Neural cell (in vitro differentiated cells): ENCODE measurements at regions not wholly inside any gene's neighbourhood (a gene's known extent, or its start where the extent isn't known, plus 50 kb on each side); places are given as distances from the start of the nearest gene placed in this dataset.

Experiments
- H2AFZ ChIP-seq: fragments of 200-600, 300-800 bp; sonication (generic), shearing (Covaris generic); 2 replicates; pipeline ENCODE4 v1.6.0; 2014; ENCODE audit warnings: low read depth, mild to moderate bottlenecking, antibody characterized with exemption, low read length, moderate library complexity
- H3F3A ChIP-seq: fragments of 200-600 bp; shearing (Covaris generic); 2 replicates; pipeline ENCODE4 v1.6.1; 2016; ENCODE audit warnings: mild to moderate bottlenecking, moderate library complexity, mixed read lengths, antibody characterized with exemption, low read length; ENCODE audit not compliant: insufficient read depth, poor library complexity, severe bottlenecking
- H3K27ac ChIP-seq: fragments of 200-600, 300-800 bp; sonication (generic), shearing (Covaris generic); 2 replicates; pipeline ENCODE4 v1.5.1; 2014; ENCODE audit warnings: mild to moderate bottlenecking, low read length, moderate library complexity
- H3K27me3 ChIP-seq: fragments of 300-800, 200-600 bp; sonication (generic), shearing (Covaris generic); 2 replicates; pipeline ENCODE4 v1.6.0; 2014; ENCODE audit warnings: mild to moderate bottlenecking, low read depth, low read length, moderate library complexity; ENCODE audit not compliant: insufficient read depth
- H3K36me3 ChIP-seq: fragments of 300-800, 200-600 bp; sonication (generic), shearing (Covaris generic); 2 replicates; pipeline ENCODE4 v1.5.1; 2014; ENCODE audit warnings: mild to moderate bottlenecking, antibody characterized with exemption, low read length, moderate library complexity; ENCODE audit not compliant: insufficient read depth
- H3K4me2 ChIP-seq: fragments of 300-800, 200-600 bp; sonication (generic), shearing (Covaris generic); 2 replicates; pipeline ENCODE4 v1.6.0; 2014; ENCODE audit warnings: mild to moderate bottlenecking, low read length
- H3K4me3 ChIP-seq: fragments of 300-800, 200-600 bp; sonication (generic), shearing (Covaris generic); 2 replicates; pipeline ENCODE4 v1.5.1; 2014; ENCODE audit warnings: mild to moderate bottlenecking, low read length, moderate library complexity
- H3K79me2 ChIP-seq: fragments of 200-600 bp; shearing (Covaris generic); replicated peaks from 2 replicates; pipeline ENCODE4 v1.6.0; 2014; ENCODE audit warnings: mild to moderate bottlenecking, low read length, moderate library complexity; ENCODE audit not compliant: insufficient read depth
- H3K9ac ChIP-seq: fragments of 300-800, 200-600 bp; sonication (generic), shearing (Covaris generic); 2 replicates; pipeline ENCODE4 v1.6.1; 2016; ENCODE audit warnings: mild to moderate bottlenecking, low read length, mixed read lengths
- H3K9me2 ChIP-seq: fragments of 200-600 bp; shearing (Covaris generic); 2 replicates; pipeline ENCODE4 v1.6.1; 2016; ENCODE audit warnings: mild to moderate bottlenecking, low read length, mixed read lengths; ENCODE audit not compliant: insufficient read depth
- H3K9me3 ChIP-seq: fragments of 200-600, 300-800 bp; sonication (generic), shearing (Covaris generic); 2 replicates; pipeline ENCODE4 v1.6.1; 2016; ENCODE audit warnings: mild to moderate bottlenecking, mixed run types, low read length, moderate library complexity, mixed read lengths
- H4K20me1 ChIP-seq: fragments of 200-600 bp; shearing (Covaris generic); 2 replicates; pipeline ENCODE4 v1.6.1; 2016; ENCODE audit warnings: mild to moderate bottlenecking, mixed run types; ENCODE audit not compliant: insufficient read depth
- CTCF ChIP-seq: fragments of 450-650 bp; IDR thresholded peaks from 2 replicates; pipeline ENCODE4 v1.5.1; 2014; ENCODE audit warnings: antibody characterized with exemption, mild to moderate bottlenecking, moderate library complexity; ENCODE audit not compliant: poor library complexity, severe bottlenecking
- EP300 ChIP-seq: fragments of 450-650 bp; conservative IDR thresholded peaks from 2 replicates; pipeline ENCODE4 v1.6.1; 2014; ENCODE audit warnings: antibody characterized with exemption, mild to moderate bottlenecking, moderate library complexity; ENCODE audit not compliant: poor library complexity, severe bottlenecking
- EZH2 ChIP-seq: fragments of 200-600, 300-800 bp; shearing (Covaris generic), sonication (generic); IDR thresholded peaks from 2 replicates; pipeline ENCODE4 v1.6.1; 2014; ENCODE audit warnings: antibody characterized with exemption, low read length, borderline replicate concordance, mild to moderate bottlenecking; ENCODE audit not compliant: insufficient read depth, poor library complexity, severe bottlenecking
- MXI1 ChIP-seq: fragments of 450-650 bp; conservative IDR thresholded peaks from 2 replicates; pipeline ENCODE4 v1.6.1; 2014; ENCODE audit warnings: antibody characterized with exemption, mild to moderate bottlenecking; ENCODE audit not compliant: poor library complexity, severe bottlenecking
- POLR2AphosphoS5 ChIP-seq: IDR thresholded peaks from 2 replicates; pipeline ENCODE4 v1.6.1; 2012
- RAD21 ChIP-seq: fragments of 450-650 bp; conservative IDR thresholded peaks from 2 replicates; pipeline ENCODE4 v1.6.1; 2014; ENCODE audit warnings: antibody characterized with exemption, mild to moderate bottlenecking, moderate library complexity
- REST ChIP-seq: IDR thresholded peaks from 2 replicates; pipeline ENCODE4 v1.6.1; 2012; ENCODE audit warnings: borderline replicate concordance
- SMC3 ChIP-seq: fragments of 450-650 bp; conservative IDR thresholded peaks from 2 replicates; pipeline ENCODE4 v1.6.1; 2014; ENCODE audit warnings: antibody characterized with exemption, mild to moderate bottlenecking, moderate library complexity; ENCODE audit not compliant: poor library complexity
- TAF1 ChIP-seq: IDR thresholded peaks from 2 replicates; pipeline ENCODE4 v1.6.1; 2012; ENCODE audit warnings: low read depth

- H3K9ac ChIP-seq = no peak overlapping the region
- no peak for TF ChIP-seq EZH2
- TF ChIP-seq SMC3 = no peak
- TF ChIP-seq POLR2AphosphoS5 = no peak
- TF ChIP-seq EP300 = no peak
- TF ChIP-seq REST = no peak
- no peak for TF ChIP-seq CTCF
- TF ChIP-seq TAF1 = no peak
- no peak for TF ChIP-seq MXI1
- no peak for TF ChIP-seq RAD21
Observed at GRCh38 chr2:65660340-65660739, 227.9 kb upstream of the SPRED2 start.

GRCh38 chr2:65658881-65659280, 226.5 kb upstream of the SPRED2 start:
- no peak overlapping the region for H3K4me3 ChIP-seq
- H3K9me2 ChIP-seq = no peaks in the 10 kb centered on the region
- H3K9me3 ChIP-seq = no peaks in the 10 kb centered on the region
- H2AFZ ChIP-seq = no peak overlapping the region
- no peaks in the 10 kb centered on the region for H3K27me3 ChIP-seq
- H3F3A ChIP-seq = no peaks in the 10 kb centered on the region
- no peak overlapping the region for H3K9ac ChIP-seq
- no peaks in the 10 kb centered on the region for H3K36me3 ChIP-seq
- no peak overlapping the region for H3K27ac ChIP-seq
- no peaks in the 10 kb centered on the region for H3K79me2 ChIP-seq
- no peaks in the 10 kb centered on the region for H4K20me1 ChIP-seq
- no peak overlapping the region for H3K4me2 ChIP-seq
- TF ChIP-seq TAF1 = no peak

More at GRCh38 chr2:65660340-65660739, 227.9 kb upstream of the SPRED2 start:
- no peaks in the 10 kb centered on the region for H3K36me3 ChIP-seq
- no peak overlapping the region for H3K4me2 ChIP-seq
- no peaks in the 10 kb centered on the region for H4K20me1 ChIP-seq
- H3K27ac ChIP-seq = no peak overlapping the region
- no peaks in the 10 kb centered on the region for H3K9me2 ChIP-seq
- no peaks in the 10 kb centered on the region for H3F3A ChIP-seq
- no peaks in the 10 kb centered on the region for H3K27me3 ChIP-seq
- no peak overlapping the region for H2AFZ ChIP-seq
- no peak overlapping the region for H3K4me3 ChIP-seq
- H3K9me3 ChIP-seq = no peaks in the 10 kb centered on the region
- no peaks in the 10 kb centered on the region for H3K79me2 ChIP-seq

- Histone ChIP-seq H3K9ac (no peak overlapping the region), H3K27ac (no peak overlapping the region), H3K36me3 (no peaks in the 10 kb centered on the region), H3K27me3 (no peaks in the 10 kb centered on the region), H3K4me3 (no peak overlapping the region), H3F3A (no peaks in the 10 kb centered on the region), H2AFZ (no peak overlapping the region), H3K9me2 (no peaks in the 10 kb centered on the region), H4K20me1 (no peaks in the 10 kb centered on the region), H3K9me3 (no peaks in the 10 kb centered on the region), H3K4me2 (no peak overlapping the region), H3K79me2 (no peaks in the 10 kb centered on the region)
- TF ChIP-seq EP300 (no peak), CTCF (no peak)
Observed at GRCh38 chr2:65658266-65658665, 225.9 kb upstream of the SPRED2 start.
